ENCODE measurements at regions not wholly inside any gene's neighbourhood (a gene's known extent, or its start where the extent isn't known, plus 50 kb on each side); places are given as distances from the start of the nearest gene placed in this dataset.

DNA sequence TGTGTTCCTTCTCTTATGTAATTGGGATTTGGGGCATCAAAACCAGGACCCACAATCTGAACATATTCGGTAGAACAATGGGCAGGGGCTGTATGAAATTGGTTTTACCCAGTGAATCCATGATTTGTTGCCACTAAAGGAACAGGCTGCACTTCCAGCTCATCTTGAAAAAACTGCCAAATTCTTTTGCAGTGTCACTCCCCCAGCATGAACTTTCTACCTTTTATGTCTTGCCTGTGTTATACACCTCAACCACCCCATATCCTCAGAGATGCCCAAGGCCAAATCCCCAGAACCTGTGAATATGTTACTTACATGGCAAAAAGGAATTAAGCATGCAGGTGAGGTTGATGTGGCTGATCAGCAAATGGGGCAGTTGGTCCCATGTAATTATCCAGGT lies 280.2 kb upstream of the ECI2 start:
- TF ChIP-seq, protein P1, sequence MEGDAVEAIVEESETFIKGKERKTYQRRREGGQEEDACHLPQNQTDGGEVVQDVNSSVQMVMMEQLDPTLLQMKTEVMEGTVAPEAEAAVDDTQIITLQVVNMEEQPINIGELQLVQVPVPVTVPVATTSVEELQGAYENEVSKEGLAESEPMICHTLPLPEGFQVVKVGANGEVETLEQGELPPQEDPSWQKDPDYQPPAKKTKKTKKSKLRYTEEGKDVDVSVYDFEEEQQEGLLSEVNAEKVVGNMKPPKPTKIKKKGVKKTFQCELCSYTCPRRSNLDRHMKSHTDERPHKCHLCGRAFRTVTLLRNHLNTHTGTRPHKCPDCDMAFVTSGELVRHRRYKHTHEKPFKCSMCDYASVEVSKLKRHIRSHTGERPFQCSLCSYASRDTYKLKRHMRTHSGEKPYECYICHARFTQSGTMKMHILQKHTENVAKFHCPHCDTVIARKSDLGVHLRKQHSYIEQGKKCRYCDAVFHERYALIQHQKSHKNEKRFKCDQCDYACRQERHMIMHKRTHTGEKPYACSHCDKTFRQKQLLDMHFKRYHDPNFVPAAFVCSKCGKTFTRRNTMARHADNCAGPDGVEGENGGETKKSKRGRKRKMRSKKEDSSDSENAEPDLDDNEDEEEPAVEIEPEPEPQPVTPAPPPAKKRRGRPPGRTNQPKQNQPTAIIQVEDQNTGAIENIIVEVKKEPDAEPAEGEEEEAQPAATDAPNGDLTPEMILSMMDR (IDR thresholded peaks at IDR 0.05 in 8 of 11, conservative IDR thresholded peaks at IDR 0.05 in 3 of 11): no peak
- TF ChIP-seq POLR2AphosphoS5 (IDR thresholded peaks at IDR 0.05): no peak

Measured in spleen (tissue), 7 donors.